ENCODE measurements at regions not wholly inside any gene's neighbourhood (a gene's known extent, or its start where the extent isn't known, plus 50 kb on each side); places are given as distances from the start of the nearest gene placed in this dataset.

DNA sequence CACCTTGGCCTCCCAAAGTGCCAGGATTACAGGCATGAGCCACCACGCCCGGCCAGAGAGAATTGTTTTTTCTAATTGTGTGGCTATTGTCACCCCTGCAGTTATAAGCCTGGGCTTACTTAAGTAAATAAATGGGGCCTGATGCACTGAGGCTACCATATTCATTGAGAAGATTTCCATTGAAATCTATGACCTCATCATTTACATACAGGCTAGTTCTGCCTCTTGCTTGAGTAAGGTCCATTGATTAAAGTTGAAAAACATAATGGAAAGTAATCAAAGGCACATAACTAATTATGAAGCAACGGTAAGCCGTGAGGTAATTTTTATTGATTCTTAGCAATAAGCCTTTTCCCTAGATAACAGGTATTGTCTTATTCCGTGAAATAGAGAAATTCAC, 788.9 kb downstream of the ADGRL2 start:
- TF ChIP-seq, protein P1, sequence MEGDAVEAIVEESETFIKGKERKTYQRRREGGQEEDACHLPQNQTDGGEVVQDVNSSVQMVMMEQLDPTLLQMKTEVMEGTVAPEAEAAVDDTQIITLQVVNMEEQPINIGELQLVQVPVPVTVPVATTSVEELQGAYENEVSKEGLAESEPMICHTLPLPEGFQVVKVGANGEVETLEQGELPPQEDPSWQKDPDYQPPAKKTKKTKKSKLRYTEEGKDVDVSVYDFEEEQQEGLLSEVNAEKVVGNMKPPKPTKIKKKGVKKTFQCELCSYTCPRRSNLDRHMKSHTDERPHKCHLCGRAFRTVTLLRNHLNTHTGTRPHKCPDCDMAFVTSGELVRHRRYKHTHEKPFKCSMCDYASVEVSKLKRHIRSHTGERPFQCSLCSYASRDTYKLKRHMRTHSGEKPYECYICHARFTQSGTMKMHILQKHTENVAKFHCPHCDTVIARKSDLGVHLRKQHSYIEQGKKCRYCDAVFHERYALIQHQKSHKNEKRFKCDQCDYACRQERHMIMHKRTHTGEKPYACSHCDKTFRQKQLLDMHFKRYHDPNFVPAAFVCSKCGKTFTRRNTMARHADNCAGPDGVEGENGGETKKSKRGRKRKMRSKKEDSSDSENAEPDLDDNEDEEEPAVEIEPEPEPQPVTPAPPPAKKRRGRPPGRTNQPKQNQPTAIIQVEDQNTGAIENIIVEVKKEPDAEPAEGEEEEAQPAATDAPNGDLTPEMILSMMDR (IDR thresholded peaks at IDR 0.05), result no peak
- H3K4me3 ChIP-seq, result no peak overlapping the region
- no peaks in the 10 kb centered on the region for H3K36me3 ChIP-seq
- no peak for ATAC-seq
- H3K4me1 ChIP-seq, result no peaks in the 10 kb centered on the region
- no peaks in the 10 kb centered on the region for H3K9me3 ChIP-seq
- DNase-seq, result no peak
- H3K27ac ChIP-seq, result no peak overlapping the region
- FAIRE-seq, result no peak
- no peaks in the 10 kb centered on the region for H3K27me3 ChIP-seq
- intact Hi-C loops (cut with DNase I), result no loop called here
- 70 to 86% methylated on average over 5 of the region's 5 CpGs for WGBS, 2 donors

DNA sequence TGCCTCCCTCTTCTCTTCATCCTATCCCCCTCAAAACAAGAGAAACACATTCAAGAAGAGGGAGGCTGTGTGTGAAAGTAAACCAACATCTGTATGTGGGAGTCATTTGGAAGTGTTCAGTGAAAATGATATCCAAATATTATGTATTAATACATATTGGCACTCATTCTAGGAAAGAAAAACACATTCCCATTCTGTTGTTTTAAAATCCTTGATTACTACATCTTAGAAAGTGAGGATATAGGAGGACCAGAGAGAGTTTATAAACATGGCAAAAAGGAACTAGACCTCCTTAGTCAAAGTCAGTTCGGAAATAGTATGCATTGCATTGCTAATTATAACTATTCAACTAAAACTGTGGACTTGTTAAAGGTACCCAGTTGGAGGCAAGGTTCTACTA, 786.6 kb downstream of the ADGRL2 start:
- TF ChIP-seq, protein P1 (IDR thresholded peaks at IDR 0.05), result no peak
- no peak for ATAC-seq
- Histone ChIP-seq H3K36me3 (no peaks in the 10 kb centered on the region), H3K9me3 (no peaks in the 10 kb centered on the region), H3K27me3 (no peaks in the 10 kb centered on the region), H3K4me3 (no peak overlapping the region), H3K4me1 (no peaks in the 10 kb centered on the region), H3K27ac (no peak overlapping the region)
- DNase-seq, result no peak
- 61 to 81% methylated on average over 1 of the region's 1 CpG for WGBS, 2 donors
- no peak for FAIRE-seq
- intact Hi-C loops (cut with DNase I), result no loop called here

GRCh38 chr1:82586473-82586872, 785.7 kb downstream of the ADGRL2 start:
- FAIRE-seq (no peak), ATAC-seq (no peak), DNase-seq (peak in 1 of 6 donors; percentile 9)
- Histone ChIP-seq H3K9me3 (no peaks in the 10 kb centered on the region), H3K4me1 (no peaks in the 10 kb centered on the region), H3K27me3 (no peaks in the 10 kb centered on the region), H3K4me3 (no peak overlapping the region), H3K27ac (no peak overlapping the region), H3K36me3 (no peaks in the 10 kb centered on the region)
- TF ChIP-seq, protein P1 (IDR thresholded peaks at IDR 0.05), result no peak
- intact Hi-C loops (cut with DNase I), result no loop called here

DNA sequence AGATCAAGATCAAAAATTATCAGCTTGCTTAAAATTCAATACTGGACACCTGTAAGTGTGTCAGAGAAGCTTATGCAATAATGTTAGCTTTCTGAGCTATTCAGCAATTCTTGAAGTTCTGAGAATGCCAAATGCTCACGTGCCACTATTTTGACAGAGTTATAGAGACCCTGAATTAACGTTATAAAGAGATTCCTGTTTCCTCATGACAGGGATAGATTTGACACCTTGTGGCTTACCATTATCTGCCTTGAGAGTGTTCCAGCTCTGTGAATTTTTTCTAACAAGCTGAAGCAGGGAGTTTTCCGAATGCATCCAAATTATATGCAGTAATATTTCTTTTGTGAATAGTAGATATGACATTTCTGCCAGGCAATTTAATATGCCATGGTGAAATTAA, 781.6 kb downstream of the ADGRL2 start:
- Histone ChIP-seq H3K4me1 (no peaks in the 10 kb centered on the region), H3K9me3 (no peaks in the 10 kb centered on the region), H3K36me3 (no peaks in the 10 kb centered on the region), H3K4me3 (no peak overlapping the region), H3K27ac (no peak overlapping the region), H3K27me3 (no peaks in the 10 kb centered on the region)
- ATAC-seq (no peak), FAIRE-seq (no peak), DNase-seq (no peak)
- WGBS, 2 donors, result 22 to 27% methylated on average over 3 of the region's 3 CpGs
- TF ChIP-seq, protein P1 (IDR thresholded peaks at IDR 0.05), result no peak
- intact Hi-C loops (cut with DNase I), result no loop called here

DNA sequence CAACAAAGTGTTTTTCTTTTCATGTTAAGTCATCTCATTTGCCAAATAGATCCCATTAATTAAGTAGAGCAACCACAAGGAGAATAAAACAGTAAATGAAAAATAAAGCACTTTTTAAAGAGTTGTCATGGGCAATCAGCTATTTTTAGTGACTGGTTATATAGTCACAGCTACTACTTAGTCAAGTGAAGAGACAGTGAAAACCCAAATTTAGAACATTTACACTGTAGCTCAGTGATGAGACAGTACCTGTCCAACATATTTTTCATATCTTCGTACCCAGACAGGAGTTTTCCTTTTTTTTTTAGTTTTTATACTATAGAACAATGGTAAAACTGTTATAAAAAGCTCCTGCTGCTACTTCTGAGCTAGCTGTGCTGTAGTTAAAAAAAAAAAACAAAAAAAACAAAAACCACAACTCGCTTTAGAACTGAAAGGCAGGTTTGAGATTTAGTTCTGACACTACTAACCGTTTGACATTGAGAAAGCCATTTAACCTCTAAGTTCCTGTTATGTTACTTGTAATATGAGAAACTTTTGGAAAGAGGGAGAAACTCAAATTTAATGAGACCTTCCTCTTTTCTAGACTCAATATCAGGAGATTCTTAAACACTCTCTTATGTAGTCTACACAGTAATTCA, 777.5 kb downstream of the ADGRL2 start:
- Histone ChIP-seq H3K4me3 (no peak overlapping the region), H3K9me3 (no peaks in the 10 kb centered on the region), H3K27me3 (no peaks in the 10 kb centered on the region), H3K4me1 (no peaks in the 10 kb centered on the region), H3K36me3 (no peaks in the 10 kb centered on the region), H3K27ac (no peak overlapping the region)
- no peak for FAIRE-seq
- TF ChIP-seq, protein P1 (IDR thresholded peaks at IDR 0.05), result no peak
- no peak for DNase-seq
- 54 to 63% methylated on average over 3 of the region's 3 CpGs for WGBS, 2 donors
- intact Hi-C loops (cut with DNase I), result no loop called here
- no peak for ATAC-seq

Measured in pancreas (tissue), 10 donors.